CD4-positive, alpha-beta T cell treated with Interleukin-17A for 4 hours (primary cell): ENCODE measurements at regions not wholly inside any gene's neighbourhood (a gene's known extent, or its start where the extent isn't known, plus 50 kb on each side); places are given as distances from the start of the nearest gene placed in this dataset.
"Not testable (repeated sequence)": the region's sequence is repeated elsewhere in the genome, so short reads cannot be mapped to it uniquely, and the experiment has no call there.

Source experiments
- DNase-seq: peaks from one replicate; pipeline ENCODE4 v3.0.0-alpha.2; 2020; ENCODE audit warnings: mixed read lengths

GRCh38 chr13:87376081-87376480, 295.1 kb upstream of the SLITRK5 start:
- no peak for DNase-seq

DNA sequence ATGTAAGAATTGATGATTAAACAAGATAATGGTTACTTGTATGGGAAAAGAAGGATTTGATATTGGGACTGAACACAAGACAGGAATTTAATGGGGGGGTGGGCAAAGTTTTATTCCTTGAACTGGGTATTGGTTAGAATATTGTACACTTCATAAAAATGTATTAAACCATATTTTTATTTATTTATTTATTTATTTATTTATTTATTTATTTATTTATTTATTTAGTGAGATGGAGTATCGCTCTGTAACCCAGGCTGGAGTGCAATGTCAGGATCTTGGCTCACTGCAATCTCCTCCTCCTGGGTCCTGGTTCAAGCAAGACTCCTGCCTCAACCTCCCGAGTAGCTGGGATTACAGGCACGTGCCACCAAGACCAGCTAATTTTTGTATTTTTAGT, 287.1 kb upstream of the SLITRK5 start:
- DNase-seq = no peak

GRCh38 chr13:87393358-87393757, 277.8 kb upstream of the SLITRK5 start:
- DNase-seq = no peak

DNA sequence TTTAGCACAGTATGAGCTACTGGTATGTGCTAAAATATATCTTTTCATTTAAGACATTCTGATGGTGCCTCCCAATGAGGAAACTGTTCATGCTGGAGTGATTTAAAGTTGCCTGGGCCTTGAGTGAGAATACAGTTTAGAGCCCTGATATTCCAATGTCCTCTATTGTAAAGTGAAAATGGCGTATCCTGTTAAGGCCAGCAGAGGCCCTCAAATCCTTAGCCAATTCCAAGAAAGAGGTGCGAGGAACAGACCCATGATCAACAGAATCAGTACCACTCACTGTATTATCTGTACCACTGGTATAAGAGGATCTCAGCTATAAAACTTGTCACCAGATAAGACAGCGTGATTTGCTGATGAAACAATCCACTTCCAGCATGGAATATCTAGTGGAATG, 273.1 kb upstream of the SLITRK5 start:
- no peak for DNase-seq

DNA sequence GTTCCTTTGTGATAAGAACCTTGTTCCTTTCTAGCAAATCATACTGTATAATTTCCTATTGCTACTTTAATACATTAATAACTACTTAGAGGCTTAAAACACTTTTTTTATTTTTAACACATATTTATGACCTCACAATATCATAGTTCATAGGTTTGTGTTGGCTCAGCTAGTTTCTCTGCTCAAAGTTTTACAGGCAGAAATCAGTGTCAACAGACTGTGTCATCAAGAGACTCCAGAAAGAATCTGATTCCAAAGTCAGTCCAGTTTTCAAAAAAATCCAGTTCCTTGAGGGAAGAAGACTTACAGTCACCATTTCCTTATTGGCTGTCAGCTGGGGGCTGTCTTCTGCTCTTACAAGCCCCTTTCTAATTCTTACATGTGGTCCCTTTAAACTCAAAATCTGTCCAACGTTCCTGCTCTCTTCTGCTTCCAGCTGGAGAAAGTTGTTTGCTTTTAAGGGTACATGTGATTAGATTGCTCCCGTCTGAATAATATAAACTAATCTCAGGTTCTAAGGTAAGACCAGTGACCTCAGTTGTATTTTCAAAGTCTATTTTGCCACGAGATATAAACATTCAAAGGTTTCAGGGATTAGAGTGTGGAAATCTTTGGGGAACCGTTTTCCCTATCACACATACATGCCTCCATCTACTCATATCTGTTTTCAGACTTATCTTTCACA, 267.3 kb upstream of the SLITRK5 start:
- no peak for DNase-seq

- DNase-seq = no peak
Measured at GRCh38 chr13:87426742-87427141, 244.4 kb upstream of the SLITRK5 start.

- DNase-seq = no peak
Measured at GRCh38 chr13:87444135-87444534, 227.0 kb upstream of the SLITRK5 start.

DNA sequence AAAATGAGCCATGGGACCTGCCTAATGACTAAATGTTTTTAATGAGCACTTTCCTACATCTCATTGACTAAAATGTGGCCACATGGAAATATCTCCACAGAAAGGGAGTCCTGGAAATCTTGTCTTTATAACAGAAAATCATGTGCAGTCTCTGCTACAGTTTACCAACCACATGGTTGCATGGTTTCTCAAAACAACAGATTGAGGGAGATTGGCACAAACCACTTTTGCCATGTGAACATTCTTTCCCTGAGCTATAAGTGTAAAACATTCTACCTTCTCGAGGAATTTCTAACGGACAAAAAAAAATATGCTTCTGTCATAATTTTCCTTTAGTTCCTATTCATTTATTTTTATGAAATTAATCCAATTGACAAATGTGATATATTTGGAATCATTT, 218.9 kb upstream of the SLITRK5 start:
- no peak for DNase-seq

DNA sequence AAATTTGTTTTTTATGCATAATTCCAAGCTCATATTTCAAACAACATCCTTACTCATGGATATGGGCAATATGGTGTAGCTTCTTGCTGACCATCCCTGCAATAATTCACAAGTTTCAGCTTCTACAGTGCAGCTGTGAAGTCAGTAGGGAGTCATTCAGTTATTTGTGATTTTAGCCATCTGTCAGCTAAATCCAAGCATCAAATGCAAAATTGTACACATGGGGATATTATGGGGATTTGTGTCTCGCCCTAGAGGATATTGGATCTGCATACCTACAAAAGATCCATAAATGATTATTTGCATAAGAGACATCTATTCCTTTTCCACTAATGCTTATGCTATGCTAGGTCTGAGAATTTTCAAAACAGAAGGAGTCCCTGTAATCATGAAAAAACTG, 217.9 kb upstream of the SLITRK5 start:
- no peak for DNase-seq

GRCh38 chr13:87459419-87459818, 211.8 kb upstream of the SLITRK5 start:
- DNase-seq = no peak

DNA sequence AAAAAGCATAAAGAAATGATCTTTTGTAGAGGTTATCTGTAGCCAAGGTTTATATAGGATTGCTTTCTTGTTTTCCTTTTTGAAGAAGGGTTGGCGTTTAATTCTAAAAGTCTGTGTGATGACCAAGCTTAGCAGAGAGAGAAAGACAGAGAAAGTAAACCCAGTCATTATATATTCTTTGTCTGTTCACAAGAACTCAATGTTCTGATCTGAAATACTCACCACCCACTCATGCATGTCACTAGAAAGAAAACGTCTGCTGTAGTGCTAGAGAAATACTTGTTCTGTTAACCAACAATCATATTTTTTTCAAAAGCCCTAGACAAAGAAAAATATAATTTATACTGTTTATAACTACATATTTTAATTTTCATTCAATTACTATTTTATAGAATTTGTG, 173.7 kb upstream of the SLITRK5 start:
- DNase-seq = no peak

GRCh38 chr13:87498681-87499080, 172.5 kb upstream of the SLITRK5 start:
- no peak for DNase-seq

DNA sequence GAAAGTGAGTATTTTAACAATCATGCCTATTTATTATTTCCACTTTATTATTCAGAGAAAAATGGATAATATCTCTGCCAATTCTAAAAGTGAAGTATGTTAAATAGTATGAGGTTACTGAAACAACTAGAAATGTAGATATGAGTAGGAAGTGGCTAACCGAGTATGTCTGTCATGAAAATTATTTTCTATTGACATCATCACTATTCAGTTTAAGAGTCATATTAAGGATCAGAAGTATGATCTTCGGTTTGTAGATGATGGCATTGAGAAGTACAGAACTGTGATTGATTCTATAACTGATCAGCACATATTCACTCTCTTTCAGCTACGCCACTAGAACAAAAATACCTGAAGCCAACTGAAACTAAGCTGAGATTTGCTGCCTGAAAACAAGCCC, 146.4 kb upstream of the SLITRK5 start:
- DNase-seq = no peak

DNA sequence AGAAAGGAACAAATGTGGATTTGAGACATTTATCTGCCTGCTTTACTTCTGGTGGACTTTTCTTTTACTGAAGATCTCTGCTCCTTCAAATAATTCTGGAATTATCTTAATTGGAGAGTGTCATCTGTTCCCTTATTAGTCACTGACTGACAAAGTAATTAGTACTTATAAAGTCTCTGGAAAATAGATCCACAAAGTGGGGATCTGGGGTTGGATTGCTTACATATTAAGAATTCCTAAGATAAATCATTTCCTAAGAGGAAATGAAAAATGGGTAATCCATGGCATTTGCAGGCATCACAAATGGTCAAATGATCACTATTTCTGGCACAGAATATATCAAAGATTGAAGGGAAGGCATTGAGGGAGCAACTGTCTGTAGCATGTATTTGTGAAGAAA, 137.4 kb upstream of the SLITRK5 start:
- DNase-seq = no peak

DNA sequence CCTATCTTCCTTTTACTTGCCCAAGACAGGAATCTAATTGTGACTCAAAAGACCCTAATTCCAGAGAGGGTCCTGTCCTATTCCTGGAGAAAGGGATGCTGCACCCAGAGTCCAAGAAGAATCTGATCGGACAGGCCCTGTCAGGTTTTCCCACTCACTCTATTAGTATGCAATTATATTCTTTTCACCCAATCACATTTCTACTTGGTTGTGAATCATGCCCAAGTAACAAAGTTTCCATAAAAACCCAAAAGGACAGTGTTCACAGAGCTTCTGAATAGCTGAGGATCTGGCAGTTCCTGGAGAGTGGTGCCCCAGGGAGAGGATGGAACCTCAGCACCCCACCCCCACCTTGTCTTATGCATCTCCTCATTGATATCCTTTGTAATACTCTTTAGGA, 135.3 kb upstream of the SLITRK5 start:
- no peak for DNase-seq

- no peak for DNase-seq
Measured at GRCh38 chr13:87536499-87536898, 134.7 kb upstream of the SLITRK5 start.

GRCh38 chr13:87536899-87537298, 134.3 kb upstream of the SLITRK5 start:
- DNase-seq = no peak

- no peak for DNase-seq
Measured at GRCh38 chr13:87537951-87538350, 133.2 kb upstream of the SLITRK5 start.

DNA sequence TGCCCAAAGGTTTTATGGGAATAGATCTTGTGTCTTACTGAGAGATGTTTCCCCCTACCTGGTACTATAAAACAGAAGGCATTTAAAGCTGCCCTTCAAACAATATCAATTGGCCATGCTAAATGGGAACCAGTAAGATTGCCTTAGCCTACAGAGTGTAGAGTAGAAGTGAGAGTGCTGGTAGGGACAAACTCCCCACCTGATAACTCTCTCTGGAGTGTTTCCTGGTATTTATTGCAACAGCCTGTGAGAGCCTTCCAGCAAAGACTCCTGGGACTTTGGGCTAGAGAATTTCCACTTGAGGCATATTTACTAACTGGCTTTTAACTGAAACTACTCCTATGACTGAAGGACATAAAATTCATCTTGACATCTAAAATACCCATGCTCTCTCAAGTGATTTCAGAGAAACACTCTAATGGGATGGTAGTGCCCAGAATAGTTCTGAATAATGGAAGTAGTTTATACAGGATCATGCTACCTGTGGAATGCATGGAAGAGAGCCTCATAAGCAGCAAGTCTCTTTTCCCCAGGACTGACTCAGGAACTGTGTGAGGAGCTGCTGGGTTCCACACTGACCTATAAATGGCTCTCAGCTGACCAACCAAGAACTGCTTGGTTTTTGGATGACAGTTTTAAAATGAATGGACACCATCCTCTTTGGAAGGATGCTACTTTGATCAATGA, 132.7 kb upstream of the SLITRK5 start:
- DNase-seq = no peak

- no peak for DNase-seq
Measured at GRCh38 chr13:87553142-87553541, 118.0 kb upstream of the SLITRK5 start.

GRCh38 chr13:87554045-87554444, 117.1 kb upstream of the SLITRK5 start:
- DNase-seq = no peak

DNA sequence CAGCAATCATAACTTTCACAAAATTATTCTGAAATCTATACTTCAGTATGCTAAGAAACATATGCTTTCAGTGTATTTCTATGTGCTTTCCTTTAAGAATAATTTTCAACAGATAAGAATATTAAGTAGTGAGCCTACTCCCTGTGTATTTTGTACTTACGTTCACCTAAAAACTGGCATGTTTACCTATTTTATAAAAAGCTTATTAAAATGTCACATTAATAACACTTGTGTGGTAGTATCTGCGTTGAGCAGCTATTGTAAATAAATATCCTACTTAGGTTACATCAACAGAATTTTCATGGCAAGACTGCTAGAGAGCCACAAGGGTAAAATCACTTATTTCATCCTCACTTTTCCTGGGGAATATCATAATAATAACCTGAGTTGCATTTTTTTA, 113.4 kb upstream of the SLITRK5 start:
- no peak for DNase-seq

DNA sequence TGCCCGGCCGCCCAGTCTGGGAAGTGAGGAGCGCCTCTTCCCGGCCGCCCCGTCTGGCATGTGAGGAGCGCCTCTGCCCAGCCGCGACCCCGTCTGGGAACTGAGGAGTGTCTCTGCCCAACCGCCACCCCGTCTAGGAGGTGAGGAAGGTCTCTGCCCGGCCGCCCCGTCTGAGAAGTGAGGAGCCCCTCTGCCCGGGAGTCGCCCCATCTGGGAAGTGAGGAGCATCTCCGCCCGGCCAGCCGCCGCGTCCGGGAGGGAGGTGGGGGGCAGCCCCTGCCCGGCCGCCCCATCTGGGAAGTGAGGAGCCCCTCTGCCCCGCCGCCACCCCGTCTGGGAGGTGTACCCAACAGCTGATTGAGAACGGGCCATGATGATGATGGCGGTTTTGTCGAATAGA, 109.6 kb upstream of the SLITRK5 start:
- not testable (repeated sequence) for DNase-seq

DNA sequence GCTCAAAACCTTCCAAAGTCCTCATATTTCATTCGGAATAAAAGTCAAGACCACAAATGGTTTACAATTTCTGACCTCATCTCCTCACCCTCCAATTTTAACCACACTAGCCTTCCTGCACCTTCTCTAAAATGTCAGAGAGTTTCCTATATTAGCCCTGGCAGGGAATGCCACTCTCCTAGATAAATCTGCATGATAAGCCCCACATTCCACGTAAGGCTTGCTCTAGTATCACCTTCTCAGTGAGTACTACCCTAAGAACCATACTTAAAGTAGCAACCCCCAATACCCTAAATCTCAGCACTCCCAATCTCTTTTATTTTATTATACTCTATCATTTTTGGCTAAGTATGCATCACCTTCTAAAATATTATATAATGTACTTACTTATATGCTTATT, 100.5 kb upstream of the SLITRK5 start:
- no peak for DNase-seq

DNA sequence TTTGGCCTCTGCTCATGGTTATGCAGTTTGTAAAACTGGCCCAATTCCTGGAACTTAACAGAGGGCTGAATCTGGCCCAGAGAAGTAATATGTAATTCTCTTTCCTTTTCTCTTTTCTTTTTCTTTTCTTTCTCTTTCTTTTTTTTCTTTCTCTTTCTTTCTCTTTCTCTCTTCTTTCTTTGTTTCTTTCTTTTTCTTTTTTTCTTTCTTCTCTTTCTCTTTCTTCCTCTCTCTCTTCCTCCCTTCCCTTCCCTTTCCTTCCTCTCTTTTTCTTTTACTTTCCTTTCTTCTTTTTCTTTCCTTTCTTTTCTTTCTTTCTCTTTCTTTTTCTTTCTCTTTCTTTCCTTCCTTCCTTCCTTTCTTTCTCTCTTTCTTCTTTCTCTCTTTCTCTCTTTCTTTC, 88.8 kb upstream of the SLITRK5 start:
- DNase-seq = no peak
